GM12865 (cell line): ENCODE measurements at regions not wholly inside any gene's neighbourhood (a gene's known extent, or its start where the extent isn't known, plus 50 kb on each side); places are given as distances from the start of the nearest gene placed in this dataset.

ENCODE experiments used
- DNase-seq: peaks from one replicate; pipeline ENCODE4 v3.0.0; 2010; ENCODE audit warnings: low read depth
- H3K4me3 ChIP-seq: 2 replicates; pipeline ENCODE4 v1.5.1; 2011; ENCODE audit warnings: mild to moderate bottlenecking, low read depth, low read length, control low read depth
- CTCF ChIP-seq: IDR thresholded peaks from 2 replicates; pipeline ENCODE4 v1.5.1; 2011; ENCODE audit warnings: low read length, control low read depth, low read depth, inconsistent platforms; ENCODE audit not compliant: insufficient read depth; ENCODE audit errors: missing control alignments

- no peak for TF ChIP-seq CTCF
- no peak overlapping the region for H3K4me3 ChIP-seq
- no peak for DNase-seq
Observed at GRCh38 chr12:18895946-18896345, 158.0 kb downstream of the CAPZA3 start.

- H3K4me3 ChIP-seq, result no peak overlapping the region
- DNase-seq, result no peak
- no peak for TF ChIP-seq CTCF
Observed at GRCh38 chr12:18897823-18898222, 159.9 kb downstream of the CAPZA3 start.

GRCh38 chr12:18898470-18898869, 160.6 kb downstream of the CAPZA3 start:
- H3K4me3 ChIP-seq, result no peak overlapping the region
- no peak for DNase-seq
- TF ChIP-seq CTCF, result no peak

- no peak for DNase-seq
- no peak for TF ChIP-seq CTCF
- H3K4me3 ChIP-seq, result no peak overlapping the region
Observed at GRCh38 chr12:18899162-18899561, 161.2 kb downstream of the CAPZA3 start.

DNA sequence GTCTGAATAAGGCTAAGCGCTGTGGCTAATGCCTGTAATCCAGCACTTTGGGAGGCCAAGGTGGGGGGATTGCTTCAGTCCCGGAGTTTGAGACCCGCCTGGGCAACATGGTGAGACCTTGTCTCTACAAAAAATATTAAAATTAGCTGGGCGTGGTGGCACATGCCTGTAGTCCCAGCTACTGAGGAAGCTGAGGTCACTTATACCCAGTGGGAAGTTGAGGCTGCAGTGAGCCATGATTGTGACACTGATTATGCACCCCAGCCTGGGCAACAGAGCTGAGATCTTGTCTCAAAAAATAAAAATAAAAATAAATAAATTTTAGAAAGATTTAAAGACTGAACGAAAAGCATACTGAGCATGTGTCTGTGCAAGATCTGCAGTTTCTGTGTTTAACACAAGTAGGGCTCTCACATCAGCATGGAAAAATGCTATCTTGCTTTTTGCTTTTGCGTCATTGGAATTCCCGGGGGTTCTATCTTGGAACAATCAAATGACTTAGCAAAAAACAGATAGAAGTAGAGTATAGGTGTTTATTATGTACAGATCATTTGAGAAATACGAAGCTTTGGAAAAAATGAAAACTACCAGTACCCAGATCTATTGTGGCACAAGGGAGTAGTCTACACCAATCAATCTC, 161.9 kb downstream of the CAPZA3 start:
- no peak overlapping the region for H3K4me3 ChIP-seq
- no peak for DNase-seq

DNA sequence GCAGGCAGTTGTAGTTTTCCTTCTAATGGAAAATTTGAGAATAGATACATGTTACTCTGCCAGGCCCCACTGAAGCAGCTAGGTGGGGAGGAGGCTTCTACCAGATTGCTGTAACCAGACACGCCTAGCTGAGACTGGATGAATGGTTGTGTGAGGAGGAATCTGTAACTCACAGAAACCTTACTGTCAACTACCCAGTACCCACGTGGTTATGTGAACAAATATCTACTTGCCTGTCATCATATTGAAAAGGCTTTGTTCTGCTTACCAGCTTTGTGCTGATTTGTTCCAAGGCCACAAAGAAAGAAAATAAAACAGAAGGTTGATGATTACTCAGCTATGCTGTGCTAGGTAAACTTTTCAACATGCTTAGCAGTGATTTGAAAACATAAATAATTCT, 167.2 kb downstream of the CAPZA3 start:
- no peak overlapping the region for H3K4me3 ChIP-seq
- no peak for TF ChIP-seq CTCF
- no peak for DNase-seq

More for the DNA sequence above, 161.9 kb downstream of the CAPZA3 start:
- no peak for TF ChIP-seq CTCF

DNA sequence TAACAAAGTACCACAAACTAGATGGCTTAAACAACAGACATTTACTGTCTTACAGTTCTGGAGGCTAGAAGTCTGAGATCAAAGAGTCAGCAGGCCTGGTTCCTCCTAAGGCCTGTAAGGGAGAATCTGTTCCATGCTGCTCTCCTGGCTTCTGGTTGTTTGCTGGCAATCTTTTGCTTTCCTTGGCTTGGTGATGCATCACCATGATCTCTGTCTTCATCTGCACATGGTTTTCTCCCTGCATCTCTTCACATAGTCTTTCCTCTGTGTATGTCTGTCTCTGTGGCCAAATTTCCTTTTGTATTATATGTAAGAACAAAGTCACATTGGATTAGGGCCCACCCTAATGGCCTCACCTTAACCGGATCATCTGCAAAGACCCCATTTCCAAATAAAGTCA, 168.5 kb downstream of the CAPZA3 start:
- TF ChIP-seq CTCF, result no peak
- no peak overlapping the region for H3K4me3 ChIP-seq
- no peak for DNase-seq
